NCI-H1105 treated with DMSO at 0.1 percent for 48 hours (cell line): ENCODE measurements at regions not wholly inside any gene's neighbourhood (a gene's known extent, or its start where the extent isn't known, plus 50 kb on each side); places are given as distances from the start of the nearest gene placed in this dataset.

Source experiments
- DNase-seq: peaks from one replicate; lab custom pipeline; 2025; lab: John Stamatoyannopoulos, UW

DNA sequence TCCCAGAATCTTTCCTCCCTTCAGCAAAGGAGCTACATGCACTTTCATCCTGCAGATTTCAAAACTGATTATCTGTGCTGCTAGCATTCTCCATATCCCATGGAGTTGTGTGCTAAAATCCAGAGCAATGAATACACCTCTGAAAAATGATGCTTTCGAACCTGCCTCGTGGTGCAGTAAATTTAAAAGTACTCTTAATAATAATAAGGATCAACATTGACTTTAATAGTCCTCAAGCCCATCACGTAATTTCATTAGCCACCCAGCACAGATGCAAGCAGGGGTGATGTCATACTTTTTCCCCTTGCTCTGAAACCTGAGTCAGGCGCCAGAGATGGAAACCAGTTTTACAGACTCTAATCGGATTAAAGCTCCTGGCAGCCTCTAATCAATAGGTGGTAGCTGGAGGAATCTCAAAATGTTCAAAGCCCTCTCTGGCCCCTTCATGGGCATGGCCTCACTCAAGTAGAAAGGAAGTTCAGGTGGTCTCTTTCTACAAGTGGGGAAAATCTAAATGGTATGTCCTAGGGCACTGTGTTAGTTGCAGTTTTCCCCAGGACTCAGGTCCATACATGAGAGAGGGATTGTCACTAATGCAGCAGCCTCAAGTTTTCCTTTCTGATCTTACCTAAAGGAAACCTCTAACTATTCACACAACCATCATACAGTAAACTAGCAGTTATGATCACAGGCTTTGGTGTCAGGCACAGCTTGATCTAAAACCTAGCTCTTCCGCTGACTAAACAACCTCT, 221.6 kb upstream of the SLC30A5 start:
- no peak for DNase-seq

DNA sequence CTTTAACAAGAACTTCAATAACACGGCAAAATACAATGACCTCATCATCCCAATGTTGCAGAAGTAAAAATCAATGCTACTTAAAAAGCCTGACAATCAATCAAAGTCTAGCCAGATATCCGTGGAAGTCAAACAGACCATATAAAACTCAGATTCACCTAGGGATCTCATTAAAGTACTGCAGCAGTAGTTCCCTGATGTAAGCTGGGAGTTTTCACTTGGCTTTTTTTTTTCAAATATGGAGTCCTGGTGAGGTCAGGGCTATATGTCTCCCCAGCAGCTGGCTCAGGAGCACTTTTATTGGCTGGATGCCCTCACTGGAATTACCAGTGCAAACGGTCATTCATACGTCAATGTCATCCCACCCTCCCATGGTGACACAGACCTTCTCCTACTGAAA, 220.6 kb upstream of the SLC30A5 start:
- no peak for DNase-seq

DNA sequence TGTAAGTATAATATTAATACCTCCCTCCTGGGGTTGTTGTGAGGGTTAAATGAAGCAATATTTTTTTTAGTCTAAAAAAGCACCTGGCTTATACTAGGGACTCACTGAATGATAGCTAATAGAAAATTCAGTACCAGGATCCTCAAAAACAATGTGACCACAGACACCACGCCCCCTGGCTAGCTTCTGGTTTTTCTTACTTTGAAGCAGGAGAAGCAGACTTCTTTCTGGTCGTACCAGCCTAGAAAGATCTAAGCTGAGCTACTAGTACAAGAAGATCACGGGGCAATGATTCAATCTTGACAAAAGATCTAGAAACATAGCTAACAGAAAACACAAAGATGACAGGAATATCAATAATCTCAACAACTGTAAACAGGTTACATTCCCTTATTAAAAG, 218.5 kb upstream of the SLC30A5 start:
- no peak for DNase-seq

DNA sequence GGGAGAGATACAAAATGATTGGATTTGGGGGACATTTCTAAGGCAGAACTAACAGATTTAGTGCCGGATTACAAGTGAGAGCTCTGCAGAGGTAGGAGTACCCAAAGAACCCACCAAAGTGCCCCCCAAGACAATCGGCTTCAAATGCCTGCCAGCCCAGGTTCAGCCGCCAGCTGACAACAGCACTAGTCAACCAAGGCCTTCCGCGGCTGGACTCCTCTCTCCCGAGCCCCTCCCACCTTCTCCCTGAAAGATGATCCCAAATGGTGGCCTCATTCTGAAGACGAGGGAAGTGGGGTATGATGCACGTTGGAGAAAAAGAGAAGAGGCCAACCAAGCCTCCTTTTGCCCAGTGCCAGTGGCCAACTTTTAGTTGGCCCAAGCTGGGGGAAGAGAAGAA, 210.4 kb upstream of the SLC30A5 start:
- DNase-seq: no peak

DNA sequence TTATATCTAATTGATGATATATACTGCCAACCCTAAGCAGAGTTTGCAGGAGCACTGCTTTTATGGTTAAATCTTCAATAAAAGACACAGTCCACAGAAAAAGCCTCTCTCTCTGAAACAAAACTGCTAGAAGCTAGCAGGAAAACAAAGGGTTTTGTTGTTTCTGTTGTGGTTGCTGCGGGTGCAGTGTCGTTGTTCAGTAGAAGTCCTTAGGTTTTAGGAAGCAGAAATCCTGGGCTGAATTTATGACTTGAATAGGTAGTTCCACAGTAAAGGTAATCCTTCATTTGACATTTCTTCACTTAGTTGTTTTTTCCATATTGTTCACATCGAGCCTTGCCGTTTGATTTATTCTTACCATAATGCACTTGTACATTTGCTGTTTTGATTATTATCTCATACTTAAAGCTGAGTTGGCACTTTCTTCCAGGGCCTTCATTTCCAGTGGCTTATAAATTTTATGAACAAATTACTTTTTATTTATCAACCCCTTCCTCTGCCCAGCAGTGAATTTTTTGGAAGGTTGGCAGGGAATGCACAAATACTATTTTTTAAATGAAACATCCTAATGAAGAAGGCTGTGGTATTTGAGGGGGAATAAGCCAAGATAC, 209.6 kb upstream of the SLC30A5 start:
- DNase-seq: no peak

DNA sequence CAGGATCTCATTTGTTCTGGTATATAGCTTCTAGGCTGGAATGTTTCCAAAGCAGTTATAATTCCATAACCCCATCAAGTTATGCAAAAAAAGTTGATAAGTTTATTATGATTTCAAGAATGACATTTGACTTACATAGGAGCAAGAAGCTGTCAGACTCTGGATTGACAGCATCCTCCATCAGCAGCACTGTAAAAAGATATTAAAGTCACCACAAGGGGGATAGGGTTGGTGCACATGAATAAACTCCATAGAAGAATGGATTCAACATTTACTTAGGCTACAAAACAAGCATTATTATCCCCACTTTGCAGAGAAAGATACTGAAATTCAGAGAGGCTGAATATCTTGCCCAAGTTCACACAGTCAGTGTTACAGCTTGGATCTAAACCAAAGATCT, 208.9 kb upstream of the SLC30A5 start:
- DNase-seq: no peak

DNA sequence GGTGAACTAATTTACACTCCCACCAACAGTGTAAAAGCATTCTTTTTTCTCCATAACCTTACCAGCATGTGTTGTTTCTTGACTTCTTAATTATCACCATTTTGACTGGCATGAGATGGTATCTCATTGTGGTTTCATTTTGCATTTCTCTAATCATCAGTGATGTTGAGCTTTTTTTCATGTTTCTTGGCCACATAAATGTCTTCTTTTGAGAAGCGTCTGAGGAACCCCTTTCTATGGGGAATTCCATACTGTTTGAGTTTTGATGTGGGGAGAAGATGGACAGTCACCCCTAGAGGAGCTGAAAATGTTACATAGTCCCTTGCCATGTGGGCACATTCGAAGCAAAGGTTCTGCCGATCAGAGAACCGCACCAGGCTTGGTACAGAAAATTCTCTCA, 207.0 kb upstream of the SLC30A5 start:
- no peak for DNase-seq

DNA sequence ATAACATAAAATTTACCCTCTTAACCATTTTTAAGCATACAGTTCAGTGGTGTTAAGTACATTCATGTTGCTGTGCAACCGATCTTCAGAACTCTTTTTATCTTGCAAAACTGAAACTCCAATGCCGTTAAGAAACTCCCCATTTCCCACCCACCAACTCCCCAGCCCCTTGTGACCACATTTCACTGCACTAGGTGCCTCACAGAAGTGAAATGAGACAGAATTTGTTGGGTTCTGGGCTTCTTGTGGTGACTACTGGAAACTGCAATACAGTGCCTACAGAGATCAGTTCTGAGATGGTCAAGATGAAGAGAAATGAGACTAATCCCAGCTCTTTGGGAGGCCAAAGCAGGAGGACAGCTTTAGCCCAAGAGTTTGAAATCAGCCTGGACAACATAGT, 202.1 kb upstream of the SLC30A5 start:
- no peak for DNase-seq

DNA sequence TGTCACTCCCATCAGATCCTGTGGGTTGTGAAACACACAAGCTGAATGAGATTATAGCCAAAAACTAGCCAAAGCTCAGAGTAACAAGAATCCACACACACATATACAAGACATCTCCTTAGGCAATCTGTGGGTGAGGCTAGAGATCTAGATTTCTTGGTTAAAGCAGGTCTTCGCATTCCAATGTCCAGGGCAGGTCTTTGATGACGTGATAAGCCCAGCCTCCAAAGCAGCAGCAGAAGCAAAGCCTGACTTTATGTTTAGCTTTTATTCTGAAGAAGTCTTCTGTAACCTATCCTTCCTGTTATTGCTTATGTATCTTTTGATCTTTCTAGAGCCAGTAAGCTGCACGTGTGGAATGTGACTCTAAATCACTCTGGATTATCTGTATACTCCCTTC, 199.1 kb upstream of the SLC30A5 start:
- DNase-seq: no peak

DNA sequence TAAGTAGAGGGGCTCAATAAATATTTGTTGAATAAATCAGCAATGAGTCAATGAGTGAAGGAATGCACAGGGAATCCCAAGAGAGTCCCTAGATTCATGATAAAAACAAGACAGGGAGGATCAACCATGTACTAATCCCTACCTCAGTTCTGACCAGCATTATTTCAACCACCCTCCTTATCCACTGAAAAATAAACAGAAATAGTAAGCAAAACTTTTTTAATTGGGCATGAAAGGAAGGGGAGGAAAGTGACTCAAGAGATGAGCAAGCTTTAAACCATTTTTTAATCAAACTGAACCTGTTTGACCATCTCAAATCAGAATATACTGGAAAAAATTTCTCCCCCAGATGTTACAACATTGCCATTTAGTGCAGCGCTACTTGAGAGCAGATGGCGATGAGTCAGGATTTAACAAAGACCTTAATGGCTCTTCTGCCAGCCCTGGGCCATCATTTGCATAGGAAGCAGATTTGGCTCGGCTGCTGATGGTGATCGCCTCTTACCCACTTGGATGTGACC, 194.8 kb upstream of the SLC30A5 start:
- peak; percentile 26 for DNase-seq

DNA sequence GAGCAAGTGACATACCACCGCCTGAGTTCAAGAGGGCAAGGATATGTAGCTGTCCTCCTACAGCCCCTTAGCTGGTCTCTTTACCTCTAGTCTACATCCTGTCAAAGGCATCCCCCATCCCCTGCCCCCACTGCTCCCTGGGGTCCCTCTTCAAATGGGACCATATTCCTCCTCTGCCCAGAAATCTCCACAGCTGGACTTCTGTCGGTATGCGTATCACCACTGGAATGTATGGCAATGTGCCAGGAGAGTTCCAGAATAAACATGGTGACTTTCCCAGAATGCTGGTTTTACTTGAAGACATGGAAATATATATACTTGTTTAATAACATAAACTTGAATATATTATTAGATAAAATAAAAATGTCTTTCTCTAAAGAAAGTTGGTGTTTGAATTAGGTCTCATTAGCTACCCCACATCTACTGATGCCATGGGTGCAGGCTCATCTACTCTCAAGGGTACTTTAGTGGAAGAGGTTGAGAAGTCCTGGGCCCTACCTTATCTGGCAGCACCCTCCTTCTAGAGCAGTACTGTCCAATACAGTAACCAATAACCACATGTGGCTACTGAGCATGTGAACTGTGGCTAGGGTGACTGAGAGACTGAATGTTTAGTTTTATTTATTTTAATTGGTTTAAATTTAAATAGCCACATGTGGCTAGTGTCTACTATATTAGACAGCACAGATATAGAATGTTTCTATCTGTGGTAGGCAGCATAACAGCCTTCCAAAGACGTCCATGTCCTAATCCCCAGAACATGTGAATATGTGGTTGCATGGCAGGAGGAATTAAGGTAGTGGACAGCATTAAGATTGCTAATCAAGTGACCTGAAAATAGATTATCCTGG, 181.7 kb upstream of the SLC30A5 start:
- no peak for DNase-seq

DNA sequence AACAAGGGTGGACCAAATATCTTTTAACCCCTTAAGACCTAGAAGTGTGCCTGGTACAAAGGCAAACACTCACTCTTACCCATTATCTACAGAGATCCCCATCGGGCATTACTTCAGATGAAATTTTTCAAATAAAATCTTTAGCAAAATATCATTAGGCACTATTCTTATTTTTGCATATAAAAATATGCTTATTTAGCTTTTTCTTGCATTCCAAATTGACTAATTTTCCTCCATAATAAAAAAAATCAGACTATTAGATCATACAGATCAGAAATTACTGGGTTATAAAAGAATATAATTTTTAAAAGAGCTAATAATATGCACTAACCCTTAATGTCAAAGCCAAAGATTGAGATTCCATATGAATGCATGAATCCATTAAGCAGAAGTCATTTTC, 178.7 kb upstream of the SLC30A5 start:
- no peak for DNase-seq

DNA sequence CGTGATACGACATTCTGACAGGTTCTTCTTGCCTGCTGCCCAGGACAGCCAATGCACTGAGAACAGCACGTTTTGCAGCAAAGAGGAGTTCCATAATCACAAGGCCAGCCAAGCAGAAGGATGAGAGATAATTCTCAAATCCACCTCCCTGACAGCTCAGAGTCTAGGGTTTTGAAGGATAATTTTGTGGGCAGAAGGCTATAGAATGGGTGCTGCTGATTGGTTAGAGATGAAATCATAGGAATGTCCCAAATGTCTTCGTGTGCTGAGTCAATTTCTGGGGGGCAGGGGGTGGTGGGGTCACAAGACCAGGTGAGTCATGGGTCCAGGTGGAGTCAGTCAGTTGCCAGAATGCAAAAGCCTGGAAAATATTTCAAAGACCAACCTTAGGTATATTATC, 175.5 kb upstream of the SLC30A5 start:
- no peak for DNase-seq

DNA sequence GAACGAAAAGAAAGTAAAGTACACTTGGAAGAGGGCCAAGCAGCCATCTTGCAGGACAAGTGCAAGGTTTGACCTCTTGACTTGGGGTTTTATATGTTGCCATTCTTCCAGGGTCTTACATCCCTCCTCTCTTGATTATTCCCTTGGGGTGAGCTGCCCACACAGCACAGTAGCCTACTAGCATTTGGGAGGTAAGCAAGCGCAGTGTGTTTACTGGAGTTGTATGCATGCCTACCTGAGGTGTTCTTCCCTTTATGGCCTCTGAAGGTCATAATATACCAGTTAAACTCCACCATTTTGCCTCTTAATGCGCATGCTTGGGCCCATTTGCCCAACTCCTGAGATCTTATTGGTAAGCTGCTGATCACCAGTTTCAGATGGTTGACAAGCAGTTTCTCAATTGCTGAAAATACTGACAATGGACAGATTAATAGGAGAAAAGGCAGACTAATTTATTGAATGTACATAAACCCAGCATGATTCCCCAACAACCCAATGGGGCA, 173.8 kb upstream of the SLC30A5 start:
- no peak for DNase-seq

DNA sequence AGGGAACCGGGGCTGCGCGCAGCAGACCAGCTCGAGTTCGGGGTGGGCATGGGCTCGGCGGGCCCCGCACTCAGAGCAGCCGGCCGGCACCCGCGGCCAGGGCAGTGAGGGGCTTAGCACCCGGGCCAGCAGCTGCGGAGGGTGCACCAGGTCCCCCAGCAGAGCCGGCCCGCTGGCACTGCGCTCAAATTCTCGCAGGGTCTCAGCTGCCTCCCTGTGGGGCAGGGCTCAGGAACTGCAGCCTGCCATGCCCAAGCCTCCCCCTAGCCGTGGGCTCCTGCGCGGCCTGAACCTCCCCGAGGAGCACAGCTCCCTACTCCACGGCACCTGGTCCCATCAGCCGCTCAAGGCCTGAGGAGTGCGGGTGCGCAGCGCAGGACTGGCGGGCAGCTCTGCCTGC, 172.9 kb upstream of the SLC30A5 start:
- no peak for DNase-seq

DNA sequence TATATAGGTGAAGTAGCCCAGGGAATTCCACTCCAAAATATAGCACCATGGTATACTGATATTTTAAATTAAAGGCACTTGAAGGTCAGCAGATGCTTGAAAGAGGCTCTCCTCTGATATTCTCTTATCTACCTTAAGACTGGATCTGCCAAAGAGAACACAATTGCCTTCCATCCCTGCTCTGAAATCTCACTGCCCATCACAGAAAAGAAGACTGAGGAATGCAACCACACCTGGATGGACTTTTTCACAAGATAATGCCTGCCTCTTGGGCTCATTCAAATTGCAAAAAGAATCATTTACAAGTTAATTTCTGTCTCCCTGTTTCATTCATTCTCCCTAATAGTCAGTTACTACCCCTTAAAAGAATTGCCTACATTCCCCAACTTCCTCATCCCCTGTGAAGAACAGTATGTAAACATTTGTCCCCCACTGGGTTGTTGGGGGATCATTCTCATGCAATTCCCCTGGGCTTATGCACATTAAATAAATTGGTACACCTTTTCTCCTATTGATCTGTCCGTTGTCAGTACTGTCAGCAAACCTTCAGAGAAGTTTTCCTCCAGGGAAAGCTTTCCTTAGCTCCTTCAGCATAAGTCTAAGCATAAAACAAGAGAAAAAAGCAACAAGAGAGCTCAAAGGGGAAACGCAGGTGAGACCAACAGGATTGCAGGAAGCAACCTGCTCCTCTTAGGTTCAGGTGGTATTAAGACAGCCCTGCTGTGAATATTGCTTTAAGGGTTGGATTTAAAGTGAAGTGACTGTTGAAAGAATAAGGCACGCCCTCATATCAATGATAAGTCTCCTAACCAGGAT, 171.4 kb upstream of the SLC30A5 start:
- no peak for DNase-seq

DNA sequence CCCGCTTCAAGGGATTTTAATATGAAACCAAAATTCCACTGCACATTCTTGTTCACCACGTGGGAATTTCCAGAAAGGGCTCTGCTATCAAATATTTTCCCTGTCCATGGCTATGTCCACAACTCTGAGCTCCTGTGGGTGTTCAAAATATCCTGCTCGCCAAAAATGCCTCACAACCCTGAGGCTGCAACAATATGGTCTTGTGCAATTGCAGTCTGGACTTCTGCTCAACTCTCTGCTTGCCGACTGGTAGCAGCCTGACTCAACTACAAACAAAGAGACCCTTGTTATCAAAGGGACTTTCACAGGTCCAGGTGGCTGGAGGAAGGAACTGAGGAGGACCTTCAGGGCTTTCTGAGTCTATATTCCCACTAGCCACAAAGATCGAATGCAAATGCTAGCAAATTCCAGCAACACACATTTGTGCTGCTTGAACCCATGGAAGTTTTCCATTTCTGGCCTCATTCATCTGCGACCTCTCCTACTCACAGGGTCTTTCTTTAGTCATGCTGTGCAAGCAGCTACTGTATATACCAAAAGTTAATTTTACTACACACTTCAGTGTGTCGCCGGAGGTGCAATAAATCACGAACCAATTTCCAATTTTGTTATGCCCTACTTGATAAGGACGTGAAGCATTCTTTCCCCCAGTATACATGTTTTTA, 169.2 kb upstream of the SLC30A5 start:
- no peak for DNase-seq

DNA sequence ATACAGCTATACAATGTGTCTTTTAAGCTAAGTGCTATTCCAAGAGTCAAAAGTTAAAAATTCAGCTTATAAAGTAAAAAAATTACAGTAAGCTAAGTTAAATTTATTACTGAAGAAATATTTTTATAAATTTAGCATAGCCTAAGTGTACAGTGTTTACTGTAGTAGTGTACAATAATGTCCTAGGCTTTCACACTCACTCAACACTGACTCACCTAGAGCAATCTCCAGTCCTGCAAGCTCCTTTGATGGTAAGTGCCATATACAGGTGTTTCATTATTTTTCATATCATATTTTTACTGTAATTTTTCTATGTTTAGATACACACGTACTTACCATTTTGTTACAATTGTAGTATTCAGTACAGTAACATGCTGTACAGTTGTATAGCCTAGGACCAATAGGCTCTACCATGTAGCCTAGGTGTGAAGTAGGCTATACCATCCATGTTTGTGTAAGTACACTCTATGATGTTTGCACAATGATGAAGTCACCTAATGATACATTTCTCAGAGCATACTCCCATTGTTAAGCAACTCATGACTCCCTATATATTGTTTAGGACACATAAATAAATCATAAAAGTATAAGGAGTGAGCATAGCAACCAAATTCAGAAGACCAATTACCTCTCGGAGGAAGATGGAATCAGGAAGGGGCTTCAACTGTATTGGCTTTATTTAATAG, 165.1 kb upstream of the SLC30A5 start:
- no peak for DNase-seq

DNA sequence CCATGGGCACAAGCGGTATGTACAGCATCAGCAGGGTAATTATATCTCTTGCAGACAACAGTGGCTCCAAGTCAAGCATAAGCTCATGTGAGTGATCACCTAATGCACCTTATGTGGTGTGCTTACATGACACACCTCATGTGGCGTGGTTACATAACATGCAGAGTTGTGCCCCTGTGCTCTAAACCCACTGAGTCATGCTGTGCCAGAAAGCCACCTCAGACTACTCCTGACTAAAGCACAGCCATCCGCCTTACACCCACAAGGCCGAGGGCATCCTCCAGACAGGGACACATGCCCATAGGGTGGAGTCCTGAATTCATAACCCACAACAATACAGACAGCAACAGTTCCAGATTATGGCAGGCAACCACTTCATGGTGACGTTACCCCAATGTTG, 163.7 kb upstream of the SLC30A5 start:
- no peak for DNase-seq

DNA sequence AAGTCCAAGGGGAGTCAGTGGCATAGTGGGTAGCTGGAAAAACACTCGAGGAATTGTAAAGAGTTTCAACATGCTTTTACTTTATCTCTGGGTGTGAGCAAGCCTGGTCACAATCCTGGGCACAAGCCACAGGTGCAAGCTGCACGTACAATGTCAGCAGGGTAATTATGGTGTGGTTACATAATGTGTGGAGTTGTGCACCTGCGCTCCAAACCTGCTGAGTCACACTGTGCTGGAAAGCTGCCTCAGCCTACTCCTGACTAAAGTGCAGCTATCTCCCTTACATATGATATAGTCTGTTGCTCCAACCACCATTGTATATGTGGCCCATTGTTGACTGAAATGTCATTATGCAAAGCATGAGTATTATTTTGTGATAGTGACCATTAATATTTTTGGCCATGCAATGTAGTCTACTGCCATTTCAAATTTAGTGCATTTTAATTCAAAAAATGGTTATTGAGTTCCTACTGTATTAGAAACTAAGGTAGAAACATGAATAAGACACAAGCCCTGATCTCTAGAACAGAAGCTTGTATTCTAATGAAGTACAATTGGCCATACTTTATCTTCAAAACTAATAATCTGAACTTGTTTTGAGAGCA, 160.9 kb upstream of the SLC30A5 start:
- no peak for DNase-seq
